ENCODE measurements at regions not wholly inside any gene's neighbourhood (a gene's known extent, or its start where the extent isn't known, plus 50 kb on each side); places are given as distances from the start of the nearest gene placed in this dataset.

DNA sequence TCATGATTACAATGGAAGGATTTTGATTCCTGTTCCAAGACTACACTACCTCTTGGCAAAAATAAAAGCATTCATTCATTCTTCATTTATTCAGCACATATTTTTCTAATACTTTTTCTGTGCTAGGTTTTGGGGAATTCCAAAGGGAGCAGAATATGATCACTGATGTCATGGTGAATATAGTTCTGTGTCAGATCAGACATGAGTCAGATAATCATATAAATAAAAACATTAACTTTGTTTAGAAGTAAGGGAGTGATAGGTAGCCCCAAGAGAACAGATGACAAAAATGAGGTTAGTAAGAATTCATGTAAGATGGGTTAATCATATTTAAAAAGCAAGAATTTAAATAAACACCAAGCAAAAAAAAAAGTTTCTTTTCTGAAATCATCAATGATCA, 94.1 kb upstream of the RANBP6 start:
- TF ChIP-seq, protein P1, sequence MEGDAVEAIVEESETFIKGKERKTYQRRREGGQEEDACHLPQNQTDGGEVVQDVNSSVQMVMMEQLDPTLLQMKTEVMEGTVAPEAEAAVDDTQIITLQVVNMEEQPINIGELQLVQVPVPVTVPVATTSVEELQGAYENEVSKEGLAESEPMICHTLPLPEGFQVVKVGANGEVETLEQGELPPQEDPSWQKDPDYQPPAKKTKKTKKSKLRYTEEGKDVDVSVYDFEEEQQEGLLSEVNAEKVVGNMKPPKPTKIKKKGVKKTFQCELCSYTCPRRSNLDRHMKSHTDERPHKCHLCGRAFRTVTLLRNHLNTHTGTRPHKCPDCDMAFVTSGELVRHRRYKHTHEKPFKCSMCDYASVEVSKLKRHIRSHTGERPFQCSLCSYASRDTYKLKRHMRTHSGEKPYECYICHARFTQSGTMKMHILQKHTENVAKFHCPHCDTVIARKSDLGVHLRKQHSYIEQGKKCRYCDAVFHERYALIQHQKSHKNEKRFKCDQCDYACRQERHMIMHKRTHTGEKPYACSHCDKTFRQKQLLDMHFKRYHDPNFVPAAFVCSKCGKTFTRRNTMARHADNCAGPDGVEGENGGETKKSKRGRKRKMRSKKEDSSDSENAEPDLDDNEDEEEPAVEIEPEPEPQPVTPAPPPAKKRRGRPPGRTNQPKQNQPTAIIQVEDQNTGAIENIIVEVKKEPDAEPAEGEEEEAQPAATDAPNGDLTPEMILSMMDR (IDR thresholded peaks at IDR 0.05): no peak
- TF ChIP-seq POLR2A (IDR thresholded peaks at IDR 0.05) (no peak), EP300 (IDR thresholded peaks at IDR 0.05) (no peak)
